ENCODE measurements at regions not wholly inside any gene's neighbourhood (a gene's known extent, or its start where the extent isn't known, plus 50 kb on each side); places are given as distances from the start of the nearest gene placed in this dataset.

DNA sequence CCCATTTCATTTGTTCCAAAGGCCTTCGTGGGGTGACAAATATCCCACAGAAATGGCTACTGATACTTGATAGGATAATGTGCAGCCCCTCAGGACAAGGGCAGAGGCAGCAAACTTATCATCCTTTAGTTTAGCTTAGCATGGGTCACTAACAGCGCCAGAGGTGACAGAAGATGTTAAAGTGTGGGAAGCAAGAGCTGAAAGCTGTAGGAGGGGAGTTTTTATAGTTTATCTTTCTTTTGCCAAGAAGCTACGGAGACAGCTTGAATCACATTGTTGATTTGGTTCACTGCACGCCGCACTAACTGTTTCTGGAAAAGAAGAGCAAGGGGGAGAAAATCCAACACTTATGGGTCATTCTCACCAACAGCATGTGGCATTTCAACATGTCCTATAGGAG is 773.9 kb upstream of the MMS22L start:
- TF ChIP-seq CTCF (IDR thresholded peaks at IDR 0.05) (no peak), EZH2 (IDR thresholded peaks at IDR 0.05) (no peak)

Data from neural progenitor cell (in vitro differentiated cells).